Raji (cell line): ENCODE measurements at regions not wholly inside any gene's neighbourhood (a gene's known extent, or its start where the extent isn't known, plus 50 kb on each side); places are given as distances from the start of the nearest gene placed in this dataset.

Experiments used
- POLR2A ChIP-seq: IDR thresholded peaks from 2 replicates; pipeline ENCODE4 v1.6.1; 2011; ENCODE audit warnings: low read depth, low read length, control low read depth; ENCODE audit not compliant: insufficient read depth

- TF ChIP-seq POLR2A, result no peak
These were observed 79.6 kb downstream of the PITPNM2 start for GRCh38 chr12:123071099-123071800.

DNA sequence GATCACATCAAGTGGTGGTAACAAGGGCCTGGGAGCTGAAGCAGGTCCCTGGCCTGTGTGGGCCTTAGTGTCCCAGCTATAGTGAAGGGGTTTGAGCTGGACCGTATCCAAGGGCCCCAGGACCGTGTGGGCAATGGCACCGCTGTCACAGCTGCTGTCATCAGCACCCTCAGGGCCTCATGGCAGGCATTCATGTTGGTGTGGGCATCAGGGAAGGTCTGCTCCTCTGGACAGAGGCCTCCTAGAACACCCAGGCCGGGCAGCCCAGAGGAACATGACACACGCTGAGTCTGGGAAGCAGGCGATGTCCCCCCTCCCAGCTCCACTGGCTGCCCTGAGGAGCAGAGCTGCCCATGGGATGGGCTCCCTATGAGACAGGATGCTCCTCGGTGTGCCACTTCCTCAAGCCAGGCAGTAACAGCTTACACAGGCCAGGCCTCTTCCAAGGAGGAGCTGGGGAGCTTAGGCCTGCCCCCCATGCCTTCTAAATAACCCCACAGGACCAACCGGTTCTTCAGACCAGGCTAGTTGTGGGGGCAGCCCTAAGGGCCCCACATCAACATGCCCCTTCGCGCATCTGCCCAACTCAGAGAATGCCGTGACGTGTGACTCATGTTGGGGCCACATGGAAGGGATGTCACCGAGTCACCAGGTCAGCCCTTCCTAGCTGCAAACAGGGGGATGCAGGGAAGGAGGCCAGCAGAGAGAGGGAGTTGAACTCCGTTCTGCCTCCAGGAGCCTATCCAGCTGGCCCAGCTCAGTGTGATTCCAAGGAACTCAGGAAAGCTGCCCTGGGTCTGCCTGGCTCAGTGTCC is 80.4 kb downstream of the PITPNM2 start:
- TF ChIP-seq POLR2A, result no peak

GRCh38 chr12:123069436-123070266 is 81.2 kb downstream of the PITPNM2 start:
- no peak for TF ChIP-seq POLR2A

GRCh38 chr12:123067654-123068053 is 83.2 kb downstream of the PITPNM2 start:
- no peak for TF ChIP-seq POLR2A

DNA sequence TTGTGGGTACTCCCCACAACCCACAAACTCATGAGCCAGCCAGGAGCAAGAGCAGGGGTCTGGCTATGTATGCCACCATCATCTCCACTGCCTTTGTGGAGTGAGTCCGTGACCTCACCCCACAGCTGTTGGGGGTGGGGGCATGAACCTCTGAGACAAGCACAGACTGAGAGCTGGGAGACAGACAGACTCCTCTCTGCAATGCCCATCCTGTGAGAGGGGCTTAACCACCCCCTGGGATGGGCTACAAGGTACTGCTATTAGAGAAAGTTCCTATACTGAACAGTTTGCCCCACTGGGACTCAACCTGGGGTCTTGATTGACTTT is 84.5 kb downstream of the PITPNM2 start:
- TF ChIP-seq POLR2A, result no peak

DNA sequence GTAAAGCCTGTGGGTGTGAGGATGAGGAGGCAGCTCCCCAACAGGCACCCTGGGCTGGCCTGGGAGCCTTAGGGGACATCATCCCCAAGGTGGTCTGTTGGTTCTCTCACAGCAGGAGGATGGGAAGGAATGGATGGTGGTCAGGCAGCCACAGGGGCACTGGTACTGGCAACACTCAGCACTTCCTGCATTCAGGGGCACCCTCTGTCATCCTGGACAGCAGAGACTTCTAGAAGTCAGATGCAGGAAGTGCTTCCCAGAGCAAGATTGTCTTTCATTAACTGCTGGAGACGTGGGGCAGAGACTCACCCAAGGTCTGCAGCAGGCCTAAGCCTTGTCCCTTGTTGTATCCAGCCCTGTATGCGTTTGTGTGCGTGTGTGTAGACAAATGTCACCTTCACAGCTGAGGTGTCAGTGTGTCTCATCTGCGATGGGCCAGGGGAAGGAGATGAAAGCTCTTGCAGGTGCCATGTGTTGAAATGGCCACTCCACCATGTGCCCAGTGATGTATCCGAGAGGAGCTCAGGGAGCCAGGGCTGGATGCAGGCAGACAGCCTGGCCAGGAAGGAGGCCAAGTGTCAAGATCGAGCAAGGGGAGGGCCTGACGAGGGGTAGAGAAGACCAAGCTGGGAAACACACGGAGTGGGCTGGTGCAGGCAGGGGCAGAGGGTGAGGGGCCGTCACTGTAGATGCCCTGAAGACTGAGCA is 85.1 kb downstream of the PITPNM2 start:
- no peak for TF ChIP-seq POLR2A

- TF ChIP-seq POLR2A, result no peak
These were observed 84.6 kb downstream of the ARL6IP4 start for GRCh38 chr12:123064885-123065619.

DNA sequence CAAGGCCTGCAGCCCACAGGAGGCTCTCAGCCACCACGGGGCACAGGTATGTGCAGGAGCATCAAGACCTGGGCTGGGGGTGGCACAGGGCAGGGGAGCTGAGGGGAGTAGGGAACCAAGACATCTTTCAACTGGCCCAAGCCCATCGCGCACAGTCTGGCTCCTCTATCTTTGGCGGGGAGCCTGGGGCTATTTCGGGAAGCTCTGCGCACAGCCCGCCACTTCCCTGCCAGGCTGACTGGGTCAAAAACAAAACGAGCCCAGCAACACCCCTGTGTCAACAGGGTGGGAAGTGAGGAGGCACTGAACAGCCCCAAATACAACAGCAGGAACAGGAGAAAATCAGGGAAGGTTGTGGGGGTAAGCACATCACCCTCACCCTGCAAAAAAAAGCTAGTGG is 83.9 kb downstream of the ARL6IP4 start:
- TF ChIP-seq POLR2A, result no peak

DNA sequence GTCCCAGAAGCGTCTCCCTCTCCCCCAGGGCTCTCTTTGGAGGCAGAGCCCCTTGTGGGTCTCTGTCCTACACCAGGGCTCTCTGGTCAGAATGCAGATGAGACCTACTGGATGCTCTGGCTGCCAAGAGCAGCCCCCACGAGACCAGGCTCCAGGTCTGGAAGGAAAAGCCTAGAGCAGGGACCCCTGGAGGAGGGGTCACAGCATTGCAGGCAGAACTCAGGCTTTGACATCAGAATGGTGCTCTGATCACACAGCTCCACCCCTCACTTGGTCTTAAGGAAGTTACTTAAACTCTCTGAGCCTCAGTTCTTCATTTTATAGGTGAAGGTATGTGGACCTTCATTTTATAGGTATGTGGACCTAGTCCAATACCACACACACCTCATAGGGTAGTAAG is 83.1 kb downstream of the ARL6IP4 start:
- TF ChIP-seq POLR2A, result no peak

- TF ChIP-seq POLR2A, result no peak
These were observed 82.4 kb downstream of the ARL6IP4 start for GRCh38 chr12:123062681-123063486.

GRCh38 chr12:123061441-123062205 is 81.1 kb downstream of the ARL6IP4 start:
- no peak for TF ChIP-seq POLR2A

DNA sequence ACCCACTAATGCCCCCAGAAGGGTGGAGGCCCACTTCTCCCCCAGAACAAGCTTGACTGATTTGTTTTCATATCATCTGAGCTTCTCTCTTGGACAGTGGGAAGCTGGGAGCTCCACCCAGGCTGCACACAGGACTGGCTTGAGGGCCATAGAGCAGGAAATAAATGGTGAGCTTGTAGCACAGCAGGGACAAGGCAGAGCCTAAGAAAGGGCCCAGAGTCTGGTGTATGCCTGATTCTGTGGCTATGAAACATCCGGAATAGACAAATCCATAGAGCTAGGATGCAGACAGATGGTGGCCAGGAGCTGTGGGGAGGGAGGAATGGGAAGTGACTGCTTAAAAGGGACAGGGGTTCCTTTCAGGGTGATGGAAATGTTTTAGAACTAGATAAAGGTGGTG is 79.0 kb downstream of the ARL6IP4 start:
- no peak for TF ChIP-seq POLR2A

- no peak for TF ChIP-seq POLR2A
These were observed 78.5 kb downstream of the ARL6IP4 start for GRCh38 chr12:123058980-123059379.
